ENCODE measurements at regions not wholly inside any gene's neighbourhood (a gene's known extent, or its start where the extent isn't known, plus 50 kb on each side); places are given as distances from the start of the nearest gene placed in this dataset.

GRCh38 chr18:79610461-79611039, 69.1 kb upstream of the CTDP1 start:
- H3K27me3 ChIP-seq, result no peaks in the 10 kb centered on the region
- no peaks in the 10 kb centered on the region for H3K9me3 ChIP-seq
- ATAC-seq, result no peak
- H3K4me3 ChIP-seq, result no peak overlapping the region
- intact Hi-C loops (cut with DNase I), result no loop called here
- no peaks in the 10 kb centered on the region for H3K36me3 ChIP-seq
- no peaks in the 10 kb centered on the region for H3K4me1 ChIP-seq
- DNase-seq, result peak; percentile 50
- TF ChIP-seq CTCF (IDR thresholded peaks at IDR 0.05), result no peak
- H3K27ac ChIP-seq, result no peak overlapping the region

- ATAC-seq (no peak), DNase-seq (peak; percentile 50)
- TF ChIP-seq CTCF (IDR thresholded peaks at IDR 0.05), result no peak
- intact Hi-C loops (cut with DNase I), result no loop called here
- no peaks in the 10 kb centered on the region for H3K9me3 ChIP-seq
- no peaks in the 10 kb centered on the region for H3K27me3 ChIP-seq
- no peak overlapping the region for H3K4me3 ChIP-seq
- no peaks in the 10 kb centered on the region for H3K4me1 ChIP-seq
- H3K27ac ChIP-seq, result no peak overlapping the region
- H3K36me3 ChIP-seq, result no peaks in the 10 kb centered on the region
Measured at GRCh38 chr18:79611040-79611681, 68.4 kb upstream of the CTDP1 start.

- DNase-seq (peak; percentile 38), ATAC-seq (no peak)
- no peaks in the 10 kb centered on the region for H3K27me3 ChIP-seq
- no peak overlapping the region for H3K4me3 ChIP-seq
- intact Hi-C loops (cut with DNase I), result no loop called here
- no peak for TF ChIP-seq CTCF (IDR thresholded peaks at IDR 0.05)
- H3K9me3 ChIP-seq, result no peaks in the 10 kb centered on the region
- H3K36me3 ChIP-seq, result no peaks in the 10 kb centered on the region
- H3K4me1 ChIP-seq, result no peaks in the 10 kb centered on the region
- H3K27ac ChIP-seq, result no peak overlapping the region
Measured at GRCh38 chr18:79612291-79613108, 67.1 kb upstream of the CTDP1 start.

GRCh38 chr18:79613186-79613931, 66.2 kb upstream of the CTDP1 start:
- no peak for ATAC-seq
- no peaks in the 10 kb centered on the region for H3K9me3 ChIP-seq
- H3K27me3 ChIP-seq, result no peaks in the 10 kb centered on the region
- no peaks in the 10 kb centered on the region for H3K36me3 ChIP-seq
- TF ChIP-seq CTCF (IDR thresholded peaks at IDR 0.05), result no peak
- no peaks in the 10 kb centered on the region for H3K4me1 ChIP-seq
- DNase-seq, result peak; percentile 56
- H3K27ac ChIP-seq, result no peak overlapping the region
- H3K4me3 ChIP-seq, result no peak overlapping the region
- intact Hi-C loops (cut with DNase I), result no loop called here

GRCh38 chr18:79614211-79614955, 65.2 kb upstream of the CTDP1 start:
- no peaks in the 10 kb centered on the region for H3K4me1 ChIP-seq
- TF ChIP-seq CTCF (IDR thresholded peaks at IDR 0.05), result no peak
- intact Hi-C loops (cut with DNase I), result no loop called here
- DNase-seq (peak; percentile 60), ATAC-seq (no peak)
- H3K4me3 ChIP-seq, result no peak overlapping the region
- H3K9me3 ChIP-seq, result no peaks in the 10 kb centered on the region
- H3K27ac ChIP-seq, result no peak overlapping the region
- no peaks in the 10 kb centered on the region for H3K27me3 ChIP-seq
- H3K36me3 ChIP-seq, result no peaks in the 10 kb centered on the region
